ENCODE measurements at regions not wholly inside any gene's neighbourhood (a gene's known extent, or its start where the extent isn't known, plus 50 kb on each side); places are given as distances from the start of the nearest gene placed in this dataset.

- Histone ChIP-seq H3K4me3 (no peak overlapping the region), H3K36me3 (no peaks in the 10 kb centered on the region), H3K9me3 (peaks cover 0 to 6% (median 0%) of the 10 kb centered on the region in 8 donors), H3K27ac (no peak overlapping the region), H3K4me1 (no peaks in the 10 kb centered on the region), H3K27me3 (replicated peaks in 1 of 7) (no peaks in the 10 kb centered on the region)
- WGBS, 5 donors = 71 to 86% (median 76%) methylated on average over 3 of the region's 3 CpGs
- TF ChIP-seq POLR2A (IDR thresholded peaks at IDR 0.05) = no peak
- no peak for TF ChIP-seq POLR2AphosphoS5 (IDR thresholded peaks at IDR 0.05)
- TF ChIP-seq CTCF (IDR thresholded peaks at IDR 0.05 in 8 of 11, conservative IDR thresholded peaks at IDR 0.05 in 3 of 11) = no peak
- DNase-seq = no peak
- intact Hi-C loops (cut with DNase I; ENCODE audit: low total_unique reads) = no loop called here
Measured at GRCh38 chr12:74349925-74350324, 187.7 kb upstream of the ATXN7L3B start.

GRCh38 chr12:74365178-74365964 lies 172.3 kb upstream of the ATXN7L3B start:
- no peaks in the 10 kb centered on the region for H3K4me1 ChIP-seq
- H3K27me3 ChIP-seq (replicated peaks in 1 of 7) = no peaks in the 10 kb centered on the region
- WGBS, 5 donors = 73 to 82% (median 80%) methylated on average over 5 to 6 of the region's 6 CpGs
- no peaks in the 10 kb centered on the region for H3K36me3 ChIP-seq
- H3K4me3 ChIP-seq = no peak overlapping the region
- no peaks in the 10 kb centered on the region for H3K9me3 ChIP-seq
- intact Hi-C loops (cut with DNase I; ENCODE audit: low total_unique reads) = no loop called here
- TF ChIP-seq CTCF (IDR thresholded peaks at IDR 0.05 in 8 of 11, conservative IDR thresholded peaks at IDR 0.05 in 3 of 11) (no peak), POLR2A (IDR thresholded peaks at IDR 0.05) (no peak), POLR2AphosphoS5 (IDR thresholded peaks at IDR 0.05) (no peak)
- DNase-seq = no peak
- no peak overlapping the region for H3K27ac ChIP-seq

GRCh38 chr12:74370608-74371216 lies 166.9 kb upstream of the ATXN7L3B start:
- Histone ChIP-seq H3K9me3 (no peaks in the 10 kb centered on the region), H3K36me3 (no peaks in the 10 kb centered on the region), H3K4me3 (no peak overlapping the region), H3K27me3 (replicated peaks in 1 of 7) (no peaks in the 10 kb centered on the region), H3K27ac (no peak overlapping the region), H3K4me1 (no peaks in the 10 kb centered on the region)
- no peak for TF ChIP-seq POLR2AphosphoS5 (IDR thresholded peaks at IDR 0.05)
- TF ChIP-seq POLR2A (IDR thresholded peaks at IDR 0.05) = no peak
- no peak for TF ChIP-seq CTCF (IDR thresholded peaks at IDR 0.05 in 8 of 11, conservative IDR thresholded peaks at IDR 0.05 in 3 of 11)
- DNase-seq = no peak
- 60 to 81% (median 70%) methylated on average over 2 of the region's 2 CpGs for WGBS, 5 donors
- intact Hi-C loops (cut with DNase I; ENCODE audit: low total_unique reads) = no loop called here

GRCh38 chr12:74379114-74379513 lies 158.5 kb upstream of the ATXN7L3B start:
- intact Hi-C loops (cut with DNase I; ENCODE audit: low total_unique reads) = no loop called here
- no peak for DNase-seq
- Histone ChIP-seq H3K9me3 (no peaks in the 10 kb centered on the region), H3K27ac (no peak overlapping the region), H3K36me3 (no peaks in the 10 kb centered on the region), H3K4me1 (no peaks in the 10 kb centered on the region), H3K4me3 (no peak overlapping the region), H3K27me3 (replicated peaks in 1 of 7) (no peaks in the 10 kb centered on the region)
- no peak for TF ChIP-seq POLR2AphosphoS5 (IDR thresholded peaks at IDR 0.05)
- TF ChIP-seq CTCF (IDR thresholded peaks at IDR 0.05 in 8 of 11, conservative IDR thresholded peaks at IDR 0.05 in 3 of 11) = no peak
- no peak for TF ChIP-seq POLR2A (IDR thresholded peaks at IDR 0.05)
- 82 to 89% (median 88%) methylated on average over 5 of the region's 5 CpGs for whole genome bisulfite sequencing, 5 donors

All from spleen (tissue), 11 donors.